Putamen (tissue), 1 donor: ENCODE measurements at regions not wholly inside any gene's neighbourhood (a gene's known extent, or its start where the extent isn't known, plus 50 kb on each side); places are given as distances from the start of the nearest gene placed in this dataset.
"Not testable (repeated sequence)": the region's sequence is repeated elsewhere in the genome, so short reads cannot be mapped to it uniquely, and the experiment has no call there.

Experiments used
- DNase-seq: peaks from one replicate; pipeline ENCODE4 v3.0.0-alpha.2; 2016; ENCODE audit warnings: low spot score

DNA sequence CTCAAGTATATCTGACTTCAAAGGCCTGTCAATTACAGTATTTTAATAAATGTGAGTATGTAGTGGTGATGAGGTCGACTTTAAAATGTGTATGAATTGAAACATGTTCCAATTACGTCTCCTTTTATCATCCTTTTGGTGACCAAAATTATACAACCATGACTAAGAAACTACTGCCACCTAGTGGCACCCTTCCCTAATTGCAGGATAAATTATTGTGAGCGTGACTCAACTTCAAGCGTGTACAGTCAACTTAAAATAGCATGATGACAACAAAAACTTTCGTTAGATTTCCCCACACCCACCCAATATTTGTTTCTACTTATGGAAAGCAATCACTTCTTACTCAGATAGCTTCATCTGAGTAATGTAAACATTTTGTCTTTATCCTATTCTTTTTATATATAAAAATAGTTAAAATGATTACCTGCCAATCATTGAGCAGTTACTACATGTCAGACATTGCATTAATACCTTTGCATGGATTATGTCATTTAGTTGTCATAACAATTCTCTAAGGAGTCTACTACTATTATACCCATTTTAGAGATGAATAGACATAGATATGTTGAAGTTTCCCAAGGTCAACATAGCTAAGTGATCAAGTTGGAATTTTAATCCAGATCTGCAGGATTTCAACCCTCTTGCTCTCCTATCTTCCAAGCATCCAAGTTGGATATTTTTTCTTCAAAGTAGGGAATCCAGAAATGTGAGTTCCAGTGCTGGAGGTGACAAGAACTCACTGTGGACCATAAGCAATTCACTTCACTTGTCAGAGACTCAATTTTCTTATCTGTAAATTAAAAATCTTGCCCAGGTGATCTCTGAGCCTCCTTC, 106.0 kb downstream of the MEX3B start:
- no peak for DNase-seq

DNA sequence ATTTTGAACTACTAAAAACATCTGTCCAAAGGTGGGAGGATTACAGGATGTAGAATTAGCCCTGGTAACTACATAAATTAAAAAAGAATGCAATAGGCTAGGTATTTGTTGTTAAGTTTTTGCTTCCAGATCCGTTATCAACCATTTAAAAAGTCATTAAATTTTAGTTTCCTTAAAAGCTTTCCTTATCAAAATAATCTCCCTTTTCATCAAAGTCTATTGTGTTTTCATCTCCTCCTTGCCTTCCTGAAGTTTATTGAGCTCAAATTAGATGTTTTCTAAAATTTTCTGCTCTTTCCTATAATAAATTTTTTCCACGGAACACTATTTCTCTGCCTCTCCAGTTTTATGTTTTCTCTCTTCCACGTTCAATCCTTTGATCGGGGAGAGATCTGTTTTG, 108.6 kb downstream of the MEX3B start:
- no peak for DNase-seq

DNA sequence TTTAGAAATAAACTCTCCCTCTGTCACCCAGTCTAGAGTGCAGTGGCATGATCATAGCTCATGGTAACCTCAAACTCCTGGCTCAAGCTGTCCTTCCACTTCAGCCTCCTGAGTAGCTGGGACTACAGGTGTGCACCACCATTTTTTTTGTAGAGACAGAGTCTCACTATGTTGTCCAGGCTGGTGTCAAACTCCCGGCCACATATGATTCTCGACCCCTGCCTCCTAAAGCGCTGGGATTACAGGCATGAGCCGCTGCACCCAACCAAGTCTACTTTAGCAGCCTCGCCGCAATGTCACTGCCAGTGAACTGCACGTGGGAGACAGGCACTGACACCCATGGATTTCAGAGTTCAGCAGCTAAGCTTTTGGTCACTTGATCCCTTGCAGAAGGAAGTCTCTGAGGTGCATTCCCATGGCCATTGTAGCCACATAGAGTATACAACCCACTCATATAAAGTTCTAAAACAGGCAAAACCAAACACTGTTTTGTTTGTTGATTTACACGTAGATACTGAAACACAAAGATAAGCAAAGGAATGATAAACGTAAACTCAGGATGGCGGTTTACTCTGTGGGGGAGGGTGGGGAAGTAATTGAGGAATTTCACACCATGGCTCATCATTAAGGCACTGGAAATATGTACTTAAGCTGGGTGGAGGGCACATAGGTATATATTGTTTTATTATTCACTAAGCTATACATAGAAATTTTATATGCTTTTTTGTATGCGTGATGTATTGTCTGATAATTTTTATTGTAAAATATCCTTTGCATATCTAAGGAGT, 115.0 kb downstream of the MEX3B start:
- no peak for DNase-seq

DNA sequence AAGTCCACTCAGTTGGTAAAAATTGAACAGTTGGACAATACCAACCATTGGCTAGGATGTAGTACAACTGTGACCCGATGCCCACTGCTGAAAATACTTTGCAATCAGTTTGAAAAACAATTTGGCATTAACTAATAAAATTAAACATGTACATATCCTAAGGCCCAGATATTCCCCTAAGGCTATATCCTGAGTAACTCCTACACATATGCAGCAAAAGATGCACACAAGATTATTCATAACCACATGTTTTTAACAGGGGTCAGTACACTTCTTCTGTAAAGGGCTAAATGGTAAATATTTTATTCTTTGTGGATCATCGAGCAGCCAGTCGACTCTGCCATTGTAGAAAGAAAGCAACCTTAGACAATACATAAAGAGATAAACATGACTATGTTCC, 116.3 kb downstream of the MEX3B start:
- DNase-seq, result no peak

DNA sequence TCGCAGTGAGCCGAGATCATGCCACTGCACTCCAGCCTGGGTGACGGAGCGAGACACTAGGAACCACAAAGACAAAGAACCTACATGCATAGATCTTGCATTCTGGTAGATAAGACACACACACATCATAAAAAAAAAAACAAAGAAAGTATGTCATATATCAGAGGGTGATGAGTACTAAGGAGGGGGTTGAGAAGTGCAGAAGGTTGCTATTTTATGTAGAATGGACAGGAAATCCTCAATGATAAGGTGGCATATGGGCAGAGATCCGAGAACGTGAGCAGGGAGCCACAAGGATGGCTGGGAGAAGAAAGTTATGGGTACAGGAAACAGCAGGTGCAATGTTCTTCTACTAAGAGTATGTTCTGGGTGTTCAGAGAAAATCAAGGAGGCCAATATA, 118.8 kb downstream of the MEX3B start:
- no peak for DNase-seq

DNA sequence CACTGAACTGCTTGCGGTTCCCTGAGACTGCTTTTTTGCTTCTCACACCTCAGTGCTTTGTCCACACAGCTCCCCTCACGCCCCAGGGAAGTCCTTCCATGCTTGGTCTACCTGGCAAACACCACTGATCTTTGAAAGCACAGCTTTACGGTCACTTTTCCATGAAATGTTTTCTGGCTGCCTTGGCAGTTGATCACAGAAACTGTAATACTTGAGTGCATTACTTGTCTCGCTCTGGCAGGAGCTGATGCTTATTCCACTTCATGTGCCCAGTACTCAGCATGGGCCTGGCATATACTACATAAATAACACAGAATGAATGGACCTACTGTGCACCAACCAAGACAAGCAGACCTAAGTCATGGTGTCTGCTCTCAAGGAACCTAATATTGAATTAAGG, 121.1 kb downstream of the MEX3B start:
- no peak for DNase-seq

DNA sequence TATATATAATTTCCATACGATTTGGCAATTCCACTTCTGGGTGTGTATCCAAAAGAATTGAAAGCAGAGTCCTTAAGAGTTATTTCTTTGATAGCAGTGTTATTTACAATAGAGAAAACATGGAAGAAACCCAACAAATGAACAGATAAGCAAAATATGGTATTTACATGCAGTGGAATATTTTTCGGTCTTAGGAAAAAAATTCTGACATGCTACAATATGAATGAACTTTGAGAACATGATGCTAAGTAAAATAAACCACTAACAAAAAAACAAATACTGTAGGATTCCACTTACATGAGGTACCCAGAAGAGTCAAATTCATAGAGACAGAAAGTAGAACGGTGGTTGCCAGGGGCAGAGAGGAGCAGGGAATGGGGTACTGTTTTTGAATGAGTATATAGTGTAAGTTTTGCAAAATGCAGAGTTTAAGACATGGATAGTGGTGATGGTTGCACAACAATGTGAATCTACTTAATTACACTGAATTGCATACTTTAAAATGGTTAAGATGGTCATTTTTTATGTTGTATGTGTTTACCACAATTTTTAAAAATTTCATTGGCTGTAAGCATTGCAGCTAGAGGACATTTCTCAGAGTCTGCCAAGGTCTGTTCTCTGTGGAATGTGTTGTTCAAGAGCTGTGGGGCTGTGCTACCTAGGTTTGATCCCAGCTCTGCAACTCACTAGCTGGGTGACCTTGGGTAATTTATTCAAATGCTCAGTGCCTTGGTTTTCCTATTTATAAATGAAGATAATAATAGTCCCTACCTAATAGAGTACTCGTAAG, 122.1 kb downstream of the MEX3B start:
- DNase-seq, result no peak

DNA sequence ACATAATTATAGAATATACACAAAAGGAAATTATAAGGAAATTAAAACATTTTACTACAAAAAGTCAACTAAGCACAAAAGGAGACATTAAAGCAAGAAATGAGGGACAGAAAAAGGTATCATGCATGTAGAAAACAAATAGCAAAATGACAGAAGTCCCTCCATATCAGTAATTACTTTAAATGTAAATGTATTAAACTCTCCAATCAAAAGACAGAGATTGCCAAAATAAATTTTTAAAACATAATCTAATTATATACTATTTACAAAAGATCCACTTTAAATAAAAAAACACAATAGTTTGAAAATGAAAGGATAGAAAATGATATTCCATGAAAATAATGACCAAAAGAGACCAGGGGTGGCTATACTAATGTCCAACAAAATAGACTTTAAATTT, 123.7 kb downstream of the MEX3B start:
- DNase-seq, result no peak

DNA sequence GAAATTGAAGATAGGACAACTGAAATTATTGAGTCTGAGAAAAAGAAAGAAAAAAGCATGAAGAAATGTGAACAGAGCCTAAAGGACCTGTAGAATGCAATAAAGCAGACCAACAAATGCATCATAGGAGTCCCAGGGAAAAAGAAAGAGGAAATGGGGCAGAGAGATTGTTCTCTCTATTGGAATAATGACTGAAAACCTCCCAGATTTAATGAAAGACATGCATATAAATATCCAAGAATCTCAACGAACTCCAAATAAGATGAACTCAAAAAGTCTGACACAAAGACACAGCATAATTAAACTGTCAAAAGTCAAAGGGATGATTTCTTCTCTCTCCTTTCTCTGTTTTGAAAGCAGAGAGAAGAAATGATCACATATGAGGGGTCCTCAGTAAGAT, 124.7 kb downstream of the MEX3B start:
- no peak for DNase-seq

DNA sequence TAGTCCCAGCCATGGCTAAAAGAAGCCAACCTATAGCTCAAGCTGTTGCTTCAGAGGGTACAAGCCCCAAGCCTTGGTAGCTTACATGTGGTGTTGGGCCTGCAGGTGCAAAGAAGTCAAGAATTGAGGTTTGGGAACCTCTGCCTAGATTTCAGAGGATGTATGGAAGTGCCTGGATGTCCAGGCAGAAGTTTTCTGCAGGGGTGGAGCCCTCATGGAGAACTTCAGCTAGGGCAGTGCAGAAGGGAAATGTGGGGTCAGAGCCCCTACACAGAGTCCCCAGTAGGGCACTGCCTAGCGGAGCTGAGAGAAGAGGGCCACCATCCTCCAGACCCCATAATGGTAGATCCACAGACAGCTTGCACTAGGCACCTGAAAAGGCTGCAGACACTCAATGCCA, 127.1 kb downstream of the MEX3B start:
- DNase-seq, result not testable (repeated sequence)

DNA sequence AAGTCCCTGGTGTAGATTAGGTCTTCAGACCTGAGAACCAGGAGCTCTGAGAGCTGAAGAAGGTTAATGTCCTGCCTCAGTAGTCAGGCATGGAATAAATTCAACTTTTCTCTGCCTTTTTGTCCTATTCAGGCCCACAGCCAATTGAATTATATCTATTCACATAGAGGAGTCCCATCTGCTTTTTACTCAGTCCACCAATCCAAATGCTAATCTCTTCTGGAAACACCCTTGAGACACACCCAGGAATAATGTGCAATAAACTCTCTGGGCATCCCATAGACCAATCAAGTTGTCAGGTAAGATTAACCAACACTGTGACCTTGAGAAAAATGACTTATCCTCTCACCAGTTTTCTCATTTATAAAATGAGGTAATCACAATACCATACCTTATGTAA, 129.4 kb downstream of the MEX3B start:
- no peak for DNase-seq

DNA sequence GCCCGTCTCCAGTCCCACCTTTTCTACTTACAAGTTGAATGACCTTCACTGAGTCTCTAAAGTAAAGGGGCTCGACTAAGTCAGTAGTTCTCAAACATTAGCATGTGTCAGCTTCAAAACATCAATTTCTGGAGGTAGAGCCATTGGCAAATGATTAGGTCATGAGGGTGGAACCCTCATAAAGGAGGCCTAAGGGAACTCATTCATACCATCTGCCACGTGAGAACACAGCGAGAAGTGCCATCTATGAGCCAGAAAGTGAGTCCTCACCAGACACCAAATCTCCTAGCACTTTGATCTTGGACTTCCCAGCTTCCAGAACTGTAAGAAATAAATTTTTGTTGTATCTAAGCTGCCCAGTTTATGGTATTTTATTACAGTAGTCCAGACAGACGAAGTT, 129.8 kb downstream of the MEX3B start:
- DNase-seq, result no peak

DNA sequence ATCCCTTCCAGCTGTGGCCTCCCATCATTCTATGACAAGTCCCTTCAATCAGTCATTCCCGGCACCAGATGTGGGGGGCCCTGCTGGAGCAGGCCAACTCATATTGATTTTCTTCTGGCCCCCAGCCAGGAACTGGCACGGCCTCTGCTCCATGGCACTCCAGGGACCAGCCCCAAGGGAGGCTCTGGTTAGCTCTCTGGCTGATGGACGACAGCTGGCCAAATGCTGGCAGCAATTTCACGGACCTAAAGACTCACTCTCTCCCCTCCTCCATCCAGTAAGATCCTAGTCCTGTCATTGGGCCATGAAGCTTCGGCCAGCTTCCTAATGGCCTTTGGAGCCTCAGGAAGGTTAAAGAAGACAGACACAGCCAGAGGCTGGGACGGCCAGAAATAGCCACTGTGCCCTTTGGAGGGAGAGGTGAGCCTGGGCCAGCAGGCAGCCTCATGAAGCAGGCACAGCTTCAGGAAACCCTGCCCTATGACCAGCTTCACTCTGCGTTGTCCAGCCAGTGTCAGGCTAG, 131.0 kb downstream of the MEX3B start:
- DNase-seq, result no peak

DNA sequence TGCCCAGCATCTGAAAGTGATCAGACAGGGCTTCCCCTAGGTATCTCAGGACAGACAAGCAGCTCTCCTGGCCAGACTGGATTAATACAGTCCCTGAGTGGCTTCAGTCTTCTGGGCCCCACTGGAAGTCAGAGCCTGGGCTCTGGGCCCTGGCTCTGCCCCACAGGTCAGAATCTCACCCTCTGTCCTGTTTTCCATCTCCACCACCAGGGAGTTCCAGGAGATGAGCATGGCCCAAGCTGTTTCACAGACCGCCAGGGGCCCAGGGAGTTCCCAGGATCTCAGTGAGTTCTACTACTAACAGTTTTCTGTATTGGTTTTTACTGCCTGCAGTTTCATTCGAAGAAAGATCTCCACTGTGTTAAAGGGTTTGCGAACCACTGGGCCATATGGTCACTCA, 131.5 kb downstream of the MEX3B start:
- DNase-seq, result no peak

DNA sequence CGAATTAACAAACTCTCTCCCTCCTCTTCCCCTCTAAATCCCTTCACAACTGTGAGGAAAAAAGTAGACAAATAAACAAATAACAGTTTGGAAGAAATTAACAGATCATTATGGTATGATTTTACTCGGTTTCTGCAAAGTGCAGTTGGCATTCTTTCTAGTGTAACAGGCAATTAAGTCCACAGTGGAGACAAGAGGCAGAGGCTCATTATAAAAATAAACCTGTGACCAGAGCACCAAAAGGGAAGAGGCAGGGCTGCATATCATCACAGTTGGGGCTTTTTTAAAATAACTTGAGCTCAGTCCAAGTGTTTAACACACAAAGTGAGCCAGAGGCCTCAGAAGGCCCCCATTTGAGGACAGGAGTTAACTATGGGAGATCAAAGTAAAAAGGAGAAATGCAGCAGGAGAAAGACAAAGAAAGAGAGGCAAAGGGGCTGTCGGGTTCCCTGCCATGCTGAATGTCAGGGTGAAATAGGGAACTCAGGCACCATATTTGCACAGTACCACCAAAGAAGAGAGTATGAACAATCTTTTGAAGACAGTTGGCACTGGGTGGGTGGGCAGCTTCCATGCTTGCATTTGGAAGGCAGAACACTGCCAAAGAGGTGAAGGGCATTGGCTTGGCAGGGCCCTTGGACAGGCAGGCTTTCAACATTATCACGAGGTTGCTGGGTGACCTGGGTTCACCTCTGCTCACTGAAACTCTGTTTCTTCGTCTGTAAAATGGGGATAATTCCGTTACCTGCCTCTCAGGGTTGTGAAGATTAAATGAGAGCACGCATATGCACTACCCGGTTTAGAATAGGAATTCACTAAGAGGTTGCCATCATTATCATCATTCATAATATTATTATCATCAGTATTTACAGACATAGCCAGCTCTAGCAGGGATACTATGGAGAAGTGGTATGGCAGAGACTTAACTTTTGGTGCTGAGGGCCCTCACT, 134.5 kb downstream of the MEX3B start:
- no peak for DNase-seq

DNA sequence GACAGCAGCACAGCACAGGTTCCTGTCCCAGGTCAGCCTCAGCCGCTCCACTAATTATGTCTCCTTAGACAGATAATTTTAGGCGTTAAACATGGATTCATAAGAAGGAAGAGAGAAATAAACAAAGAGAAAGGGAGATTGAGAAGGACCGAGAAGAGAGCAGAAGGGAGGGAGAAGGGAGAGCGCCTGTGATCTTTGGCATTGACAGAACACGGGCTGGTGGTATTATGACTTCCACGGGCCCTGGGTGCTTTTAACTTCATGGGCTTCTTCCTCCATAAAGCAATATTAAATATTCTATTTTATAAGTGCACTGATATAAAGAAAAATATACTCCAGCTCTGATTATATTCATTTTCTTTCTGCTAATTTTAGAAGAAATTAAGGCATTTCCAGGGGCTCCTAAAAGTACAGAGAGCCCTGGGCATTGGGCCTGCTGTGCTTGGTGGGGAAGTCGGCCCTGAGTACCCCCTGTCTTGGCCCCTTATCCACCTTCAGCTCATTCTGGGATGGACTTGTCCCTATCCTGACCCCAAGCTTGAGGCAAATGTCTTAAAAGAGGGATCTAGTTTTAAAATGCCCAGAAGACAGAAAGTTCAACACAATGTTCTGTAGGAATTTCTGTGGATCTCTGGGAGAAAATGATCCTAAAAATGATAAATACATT, 135.3 kb downstream of the MEX3B start:
- no peak for DNase-seq

DNA sequence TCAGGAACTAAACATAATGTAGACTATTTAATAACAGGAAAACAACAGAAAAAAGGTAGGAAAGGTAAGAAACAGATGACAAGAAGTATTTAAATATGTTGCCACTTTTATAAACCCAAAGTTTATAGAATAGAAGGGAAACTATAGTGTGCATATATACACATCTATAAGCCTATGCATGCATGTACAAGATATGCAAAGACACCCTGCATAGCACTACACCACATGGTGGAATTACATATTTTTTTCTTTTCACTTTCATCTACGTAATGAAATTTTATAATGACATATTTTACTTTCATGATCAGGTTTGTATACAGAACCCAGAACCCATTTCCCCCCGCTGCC, 136.8 kb downstream of the MEX3B start:
- no peak for DNase-seq

DNA sequence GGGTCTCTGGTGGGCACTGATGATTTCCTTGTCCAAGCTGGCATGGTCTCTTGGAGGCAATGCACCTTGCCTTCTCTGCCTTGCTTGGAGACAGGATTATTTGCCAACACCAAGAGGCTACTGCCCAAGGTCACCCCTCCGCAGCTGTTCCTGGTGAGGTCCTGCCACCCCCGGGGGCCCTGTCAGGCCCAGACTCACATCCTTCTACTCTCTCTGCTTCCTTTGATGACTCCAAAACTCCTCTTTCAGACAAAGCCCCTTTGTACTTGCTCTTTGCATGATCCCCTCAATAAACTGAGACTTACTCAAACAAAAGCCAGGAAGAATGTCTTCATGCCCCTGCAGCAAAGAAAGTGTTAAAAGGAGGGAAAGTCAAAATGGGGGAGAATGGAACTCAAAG, 137.7 kb downstream of the MEX3B start:
- DNase-seq, result no peak

DNA sequence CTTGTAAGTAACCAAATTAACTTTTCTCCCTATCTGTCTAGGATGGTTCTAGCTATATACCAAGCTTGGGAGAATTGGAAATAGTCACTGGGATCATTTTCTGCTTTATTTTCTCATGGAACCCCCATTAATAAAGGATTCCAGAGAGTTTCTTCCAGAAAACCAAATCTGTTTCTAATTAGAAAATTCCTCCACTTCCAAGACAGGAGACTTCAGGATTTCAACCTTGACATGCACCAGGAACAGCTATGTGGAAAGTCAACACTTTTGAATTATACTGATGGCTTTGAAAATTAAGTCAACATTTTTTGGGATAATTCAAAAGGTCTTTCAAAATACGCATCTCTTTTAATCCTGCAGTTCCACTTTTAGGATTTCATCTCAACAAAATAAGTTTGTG, 138.3 kb downstream of the MEX3B start:
- no peak for DNase-seq

DNA sequence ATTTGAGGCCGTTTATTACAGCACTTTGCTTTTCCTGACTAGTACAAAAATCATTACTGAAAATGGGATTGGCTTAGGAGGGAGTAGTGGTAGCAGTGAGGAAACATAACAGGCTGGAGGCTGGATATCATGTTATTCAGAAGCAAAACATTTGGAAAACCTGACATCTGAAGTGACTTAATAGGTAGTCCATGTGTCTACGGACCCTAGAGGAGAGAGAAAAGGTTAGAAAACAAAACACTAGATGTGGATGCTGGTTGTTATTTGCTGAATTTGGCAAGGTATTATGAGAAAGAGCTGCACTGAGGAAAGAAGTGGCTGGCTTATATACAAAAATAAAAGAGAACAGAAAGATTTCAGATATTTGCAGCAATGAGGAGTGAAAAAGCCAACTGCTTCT, 139.9 kb downstream of the MEX3B start:
- no peak for DNase-seq

DNA sequence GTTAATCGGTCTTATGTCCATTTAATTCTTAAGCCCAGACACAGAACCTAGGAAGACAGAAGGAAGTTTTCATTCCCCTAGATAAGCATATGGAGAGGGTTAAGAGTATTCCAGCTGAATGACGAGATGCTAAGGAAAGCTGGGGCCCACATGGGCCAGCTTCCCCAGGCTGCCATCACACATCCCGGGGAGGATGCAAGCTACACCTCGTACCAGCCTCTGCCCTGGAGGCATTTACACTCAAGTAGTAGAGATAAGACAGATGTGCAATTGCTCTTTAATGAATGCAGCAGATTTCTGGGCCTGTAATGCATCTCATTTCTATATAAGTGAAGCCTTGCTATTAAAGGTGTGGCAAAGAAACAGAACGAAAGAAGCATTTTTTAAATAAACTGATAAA, 144.5 kb downstream of the MEX3B start:
- no peak for DNase-seq
